ENCODE measurements at regions not wholly inside any gene's neighbourhood (a gene's known extent, or its start where the extent isn't known, plus 50 kb on each side); places are given as distances from the start of the nearest gene placed in this dataset.
"Not testable (repeated sequence)": the region's sequence is repeated elsewhere in the genome, so short reads cannot be mapped to it uniquely, and the experiment has no call there.

DNA sequence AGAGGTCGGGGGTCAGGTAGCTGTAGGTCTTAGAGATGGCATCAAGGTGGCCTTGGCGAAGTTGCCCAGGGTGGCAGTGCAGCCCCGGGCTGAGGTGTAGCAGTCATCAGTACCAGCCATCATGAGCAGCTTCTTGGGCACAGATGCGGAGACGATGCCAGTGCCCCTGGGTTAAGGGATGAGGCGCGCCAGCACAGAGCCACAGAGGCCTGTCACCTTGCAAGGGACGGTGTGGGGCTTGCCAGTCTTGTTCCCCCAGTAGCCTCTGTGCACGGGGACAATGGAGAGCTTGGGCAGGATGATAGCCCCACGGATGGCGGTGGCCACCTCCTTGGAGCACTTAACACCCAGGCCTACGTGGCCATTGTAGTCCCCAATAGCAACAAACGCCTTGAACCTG, 750.7 kb upstream of the PABPC4L start:
- Mint-ChIP-seq H3K4me3 (no peak overlapping the region), H3K4me1 (no peaks in the 10 kb centered on the region), H3K27me3 (no peaks in the 10 kb centered on the region), H3K36me3 (no peaks in the 10 kb centered on the region), H3K9me3 (peaks cover 6% of the 10 kb centered on the region), H3K27ac (no peak overlapping the region)
- DNase-seq (no peak), ATAC-seq (ENCODE audit: low read depth) (no peak)
- POLR2A ChIA-PET = no interaction called here

DNA sequence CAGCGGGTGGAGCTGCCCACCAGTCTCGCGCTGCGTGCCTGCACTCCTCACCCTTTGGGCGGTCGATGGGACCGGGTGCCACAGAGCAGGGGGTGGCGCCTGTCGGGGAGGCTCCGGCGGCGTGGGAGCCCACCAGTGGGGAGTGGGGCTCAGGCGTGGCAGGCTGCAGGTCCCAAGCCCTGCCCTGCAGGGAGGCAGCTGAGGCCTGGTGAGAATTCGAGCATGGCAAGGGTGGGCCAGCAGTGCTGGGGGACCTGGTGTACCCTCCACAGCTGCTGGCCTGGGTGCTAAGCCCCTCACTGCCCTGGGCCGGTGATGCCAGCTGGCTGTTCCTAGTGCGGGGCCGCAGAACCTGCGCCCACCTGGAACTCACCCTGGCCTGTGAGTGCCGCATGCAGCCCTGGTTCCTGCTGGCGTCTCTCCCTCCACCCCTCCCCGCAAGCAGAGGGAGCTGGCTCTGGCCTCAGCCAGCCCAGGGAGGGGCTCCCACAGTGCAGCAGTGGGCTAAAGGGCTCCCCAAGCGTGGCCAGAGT, 746.6 kb upstream of the PABPC4L start:
- DNase-seq (no peak), ATAC-seq (ENCODE audit: low read depth) (no peak)
- no peak overlapping the region for H3K27ac Mint-ChIP-seq
- H3K4me3 Mint-ChIP-seq = no peak overlapping the region
- POLR2A ChIA-PET = no interaction called here
- no peaks in the 10 kb centered on the region for H3K36me3 Mint-ChIP-seq
- no peaks in the 10 kb centered on the region for H3K4me1 Mint-ChIP-seq
- peaks cover 3% of the 10 kb centered on the region for H3K9me3 Mint-ChIP-seq
- no peaks in the 10 kb centered on the region for H3K27me3 Mint-ChIP-seq

DNA sequence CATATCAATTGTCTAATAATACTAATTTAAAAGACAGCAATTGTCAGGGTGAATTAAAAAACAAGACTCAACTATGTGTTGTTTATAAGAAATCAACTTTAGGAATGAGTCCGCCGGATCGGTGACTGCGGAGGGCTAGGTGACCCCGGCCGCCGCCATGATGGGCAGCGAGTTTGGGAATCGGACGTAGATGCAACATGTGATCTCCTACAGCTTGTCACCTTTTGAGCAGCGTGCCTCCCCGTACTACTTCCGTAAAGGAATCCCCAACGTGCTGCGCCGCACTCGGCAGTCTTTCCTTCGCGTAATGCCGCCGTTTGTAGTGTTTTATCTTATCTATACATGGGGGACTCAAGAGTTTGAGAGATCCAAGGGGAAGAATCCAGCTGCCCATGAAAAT, 742.5 kb upstream of the PABPC4L start:
- no peak overlapping the region for H3K4me3 Mint-ChIP-seq
- DNase-seq (no peak), ATAC-seq (ENCODE audit: low read depth) (no peak)
- POLR2A ChIA-PET = no interaction called here
- H3K4me1 Mint-ChIP-seq = no peaks in the 10 kb centered on the region
- H3K36me3 Mint-ChIP-seq = no peaks in the 10 kb centered on the region
- no peaks in the 10 kb centered on the region for H3K9me3 Mint-ChIP-seq
- no peaks in the 10 kb centered on the region for H3K27me3 Mint-ChIP-seq
- no peak overlapping the region for H3K27ac Mint-ChIP-seq

DNA sequence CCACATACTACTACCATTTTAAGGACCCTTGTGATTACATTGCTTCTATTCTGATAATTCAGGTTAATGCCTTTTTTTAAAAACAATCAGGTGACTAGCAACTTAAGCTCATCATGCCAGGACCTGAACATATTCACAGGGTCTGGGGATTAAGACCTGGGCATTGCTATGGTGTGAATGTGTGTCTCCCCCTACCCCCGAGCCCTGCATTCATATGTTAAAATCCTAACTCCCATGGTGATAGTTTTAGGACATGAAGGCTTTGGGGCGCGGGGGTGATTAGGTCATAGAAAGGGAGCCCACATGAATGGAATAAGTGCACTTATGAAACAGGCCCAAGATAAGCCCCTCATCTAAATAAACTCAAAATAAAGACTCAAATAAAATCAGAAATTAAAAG, 734.4 kb upstream of the PABPC4L start:
- Mint-ChIP-seq H3K27ac (no peak overlapping the region), H3K4me3 (no peak overlapping the region), H3K27me3 (no peaks in the 10 kb centered on the region), H3K4me1 (no peaks in the 10 kb centered on the region), H3K36me3 (no peaks in the 10 kb centered on the region), H3K9me3 (no peaks in the 10 kb centered on the region)
- no peak for ATAC-seq (ENCODE audit: low read depth)
- POLR2A ChIA-PET = no interaction called here
- DNase-seq = no peak

DNA sequence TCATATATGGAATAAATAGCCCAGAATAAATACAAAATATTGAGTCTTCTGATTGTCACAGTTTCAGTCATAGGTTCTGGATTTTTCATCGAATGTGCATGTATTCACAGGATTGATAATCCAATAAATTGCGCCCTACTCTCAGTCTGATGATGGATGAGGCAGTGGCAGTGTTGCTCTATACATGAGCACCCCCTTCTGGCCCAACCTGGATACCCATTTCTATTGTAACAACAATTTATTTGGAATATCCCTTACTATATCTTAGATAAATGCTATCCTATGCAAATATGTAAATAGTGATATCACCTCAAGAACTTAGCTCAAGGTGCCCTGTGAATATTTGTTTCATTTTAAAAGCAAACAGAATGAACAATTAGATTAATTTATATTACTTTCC, 733.7 kb upstream of the PABPC4L start:
- H3K27me3 Mint-ChIP-seq = no peaks in the 10 kb centered on the region
- DNase-seq = no peak
- peaks cover 2% of the 10 kb centered on the region for H3K9me3 Mint-ChIP-seq
- POLR2A ChIA-PET = no interaction called here
- ATAC-seq (ENCODE audit: low read depth) = no peak
- no peaks in the 10 kb centered on the region for H3K4me1 Mint-ChIP-seq
- no peaks in the 10 kb centered on the region for H3K36me3 Mint-ChIP-seq
- H3K4me3 Mint-ChIP-seq = no peak overlapping the region
- no peak overlapping the region for H3K27ac Mint-ChIP-seq

DNA sequence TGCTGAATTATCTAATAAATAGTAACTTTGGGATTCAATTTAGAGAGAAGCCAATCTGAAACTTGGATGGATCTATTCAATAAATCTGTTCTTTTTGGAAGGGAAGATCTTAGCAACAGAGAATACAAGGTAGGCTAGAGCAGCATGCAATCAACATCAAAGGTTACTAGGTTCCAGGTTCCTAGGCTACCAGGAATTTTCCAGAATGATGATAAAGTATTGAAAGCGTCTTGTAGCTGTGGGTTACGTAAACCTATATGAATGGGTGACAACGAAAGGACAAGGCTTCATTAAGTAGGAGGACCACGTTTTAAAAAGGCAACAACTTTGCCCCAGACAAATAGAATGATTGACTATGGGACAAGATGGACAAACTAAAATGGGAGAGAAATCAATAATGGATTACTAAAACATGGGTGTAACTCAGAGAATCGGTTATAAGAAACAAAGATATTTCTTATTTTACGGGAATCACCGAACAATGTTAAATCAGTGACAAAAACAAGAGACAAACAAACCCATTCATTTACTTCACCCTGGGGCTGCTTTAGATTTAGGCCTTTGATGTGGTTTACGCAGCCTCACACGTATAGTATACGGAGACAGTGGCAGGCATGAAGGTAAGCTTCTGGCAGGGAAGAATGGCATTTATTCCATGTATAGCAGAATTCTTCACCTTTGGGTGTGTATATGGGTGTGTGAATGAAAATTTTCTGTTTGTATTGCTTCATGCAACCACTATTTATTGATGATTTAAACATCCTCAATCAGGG, 732.6 kb upstream of the PABPC4L start:
- H3K4me1 Mint-ChIP-seq = no peaks in the 10 kb centered on the region
- no peak overlapping the region for H3K27ac Mint-ChIP-seq
- no peaks in the 10 kb centered on the region for H3K36me3 Mint-ChIP-seq
- DNase-seq = no peak
- no peaks in the 10 kb centered on the region for H3K27me3 Mint-ChIP-seq
- no peak overlapping the region for H3K4me3 Mint-ChIP-seq
- ATAC-seq (ENCODE audit: low read depth) = no peak
- POLR2A ChIA-PET = no interaction called here
- peaks cover 2% of the 10 kb centered on the region for H3K9me3 Mint-ChIP-seq

DNA sequence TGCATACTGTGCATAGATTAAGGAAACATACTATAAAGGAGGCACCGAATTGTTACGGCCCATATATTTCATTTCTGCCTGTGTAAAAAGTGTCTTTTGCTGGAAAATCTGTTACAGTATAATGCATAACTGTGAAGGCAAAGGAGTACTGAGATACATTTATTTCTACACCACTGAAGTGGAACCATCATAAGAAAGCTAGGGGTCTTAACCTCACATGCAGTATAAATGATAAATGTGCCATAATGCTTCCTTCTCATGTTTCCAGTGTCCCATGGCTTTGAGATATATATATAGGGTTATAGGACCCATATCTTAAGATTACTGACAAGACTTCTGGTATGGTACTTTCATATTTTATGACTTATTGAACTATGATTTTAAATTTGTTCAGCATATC, 713.8 kb upstream of the PABPC4L start:
- Mint-ChIP-seq H3K27ac (no peak overlapping the region), H3K36me3 (no peaks in the 10 kb centered on the region), H3K4me1 (no peaks in the 10 kb centered on the region), H3K4me3 (no peak overlapping the region), H3K9me3 (peaks cover 1% of the 10 kb centered on the region), H3K27me3 (no peaks in the 10 kb centered on the region)
- ATAC-seq (ENCODE audit: low read depth) = no peak
- POLR2A ChIA-PET = no interaction called here
- no peak for DNase-seq

DNA sequence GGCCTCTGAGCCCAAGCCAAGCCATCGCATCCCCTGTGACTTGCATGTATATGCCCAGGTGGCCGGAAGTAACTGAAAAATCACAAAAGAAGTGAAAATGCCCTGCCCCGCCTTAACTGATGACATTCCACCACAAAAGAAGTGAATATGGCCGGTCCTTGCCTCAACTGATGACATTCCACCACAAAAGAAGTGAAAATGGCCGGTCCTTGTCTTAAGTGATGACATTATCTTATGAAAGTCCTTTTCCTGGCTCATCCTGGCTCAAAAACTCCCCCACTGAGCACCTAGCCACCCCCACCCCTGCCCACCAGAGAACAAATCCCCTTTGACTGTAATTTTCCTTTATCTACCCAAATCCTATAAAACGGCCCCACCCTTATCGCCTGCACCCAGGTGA, 712.7 kb upstream of the PABPC4L start:
- H3K27me3 Mint-ChIP-seq; POLR2A ChIA-PET; H3K4me3 Mint-ChIP-seq; ATAC-seq (ENCODE audit: low read depth); H3K27ac Mint-ChIP-seq; H3K9me3 Mint-ChIP-seq; DNase-seq; H3K36me3 Mint-ChIP-seq; H3K4me1 Mint-ChIP-seq: not testable (repeated sequence)

DNA sequence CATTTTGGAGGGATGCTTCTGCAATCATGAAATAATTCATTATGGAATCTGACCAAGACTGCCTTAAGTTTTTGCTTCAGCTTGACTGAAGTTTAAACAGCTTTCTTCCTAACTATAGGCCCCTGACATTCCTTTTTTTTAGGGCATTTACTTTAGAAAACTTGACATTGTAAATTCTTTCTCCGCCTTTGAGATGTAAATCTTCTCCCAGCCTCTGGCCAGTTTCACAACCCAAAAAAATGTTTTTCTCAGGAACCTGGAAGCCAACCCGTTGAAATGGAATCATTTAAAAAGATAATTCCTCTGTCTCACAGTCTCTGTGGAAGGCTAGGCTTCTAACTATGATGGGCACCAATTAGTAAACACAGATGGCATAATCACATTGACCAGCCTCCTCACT, 710.4 kb upstream of the PABPC4L start:
- POLR2A ChIA-PET = no interaction called here
- Mint-ChIP-seq H3K4me1 (no peaks in the 10 kb centered on the region), H3K36me3 (no peaks in the 10 kb centered on the region), H3K27me3 (no peaks in the 10 kb centered on the region), H3K9me3 (no peaks in the 10 kb centered on the region), H3K27ac (no peak overlapping the region), H3K4me3 (no peak overlapping the region)
- ATAC-seq (ENCODE audit: low read depth) = no peak
- DNase-seq = no peak

DNA sequence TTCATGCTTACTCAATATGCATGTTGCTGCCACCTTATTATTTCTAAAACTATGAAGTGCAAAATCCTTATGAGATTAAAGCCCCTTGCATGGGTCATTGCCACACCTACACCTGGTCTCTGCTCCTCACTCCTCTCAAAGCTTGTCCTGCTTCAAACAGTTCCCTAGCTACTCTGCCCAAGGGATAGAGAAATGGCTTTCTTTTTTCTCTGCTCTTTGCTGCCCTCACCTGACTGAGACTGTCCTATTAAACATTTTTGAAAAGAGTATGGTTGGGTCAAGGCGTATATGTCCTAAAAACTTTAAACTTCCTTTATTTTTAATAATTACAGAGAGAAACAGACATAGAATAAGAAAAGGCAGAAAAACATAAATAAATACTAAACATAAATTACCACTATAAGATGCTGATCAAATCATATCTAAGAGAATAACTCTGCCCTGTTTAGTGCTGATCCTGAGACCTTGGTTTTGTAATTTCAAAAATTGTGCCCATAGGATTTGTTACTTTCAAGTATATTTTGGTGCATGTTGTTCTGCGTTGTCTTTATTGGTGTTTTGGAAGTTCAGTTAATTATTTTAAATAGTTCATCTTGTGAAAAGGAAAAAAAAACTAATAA, 704.9 kb upstream of the PABPC4L start:
- Mint-ChIP-seq H3K27ac (no peak overlapping the region), H3K4me3 (no peak overlapping the region), H3K4me1 (no peaks in the 10 kb centered on the region), H3K36me3 (no peaks in the 10 kb centered on the region), H3K9me3 (peaks cover 5% of the 10 kb centered on the region), H3K27me3 (no peaks in the 10 kb centered on the region)
- ATAC-seq (ENCODE audit: low read depth) (no peak), DNase-seq (no peak)
- POLR2A ChIA-PET = no interaction called here

DNA sequence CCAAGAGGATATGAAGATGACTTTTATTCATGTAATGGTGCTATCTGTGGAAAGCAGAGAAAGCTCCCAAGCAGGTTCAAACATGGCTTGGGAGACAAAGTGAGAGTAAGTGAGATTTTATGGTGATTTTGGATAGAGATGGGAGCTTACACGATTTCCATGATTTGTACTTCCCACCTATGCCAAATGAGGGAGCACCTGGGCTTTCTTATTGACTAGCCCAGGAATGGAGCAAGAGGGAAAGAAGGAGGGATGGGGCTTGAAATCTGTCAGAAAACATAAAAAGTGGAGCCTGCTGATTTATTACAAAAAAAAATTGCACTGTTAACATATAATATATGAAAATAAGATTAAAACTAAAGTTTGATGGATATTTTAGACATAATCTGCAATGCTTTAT, 703.5 kb upstream of the PABPC4L start:
- ATAC-seq (ENCODE audit: low read depth) (no peak), DNase-seq (no peak)
- H3K4me1 Mint-ChIP-seq = no peaks in the 10 kb centered on the region
- peaks cover 5% of the 10 kb centered on the region for H3K9me3 Mint-ChIP-seq
- no peak overlapping the region for H3K4me3 Mint-ChIP-seq
- no peak overlapping the region for H3K27ac Mint-ChIP-seq
- POLR2A ChIA-PET = no interaction called here
- H3K27me3 Mint-ChIP-seq = no peaks in the 10 kb centered on the region
- no peaks in the 10 kb centered on the region for H3K36me3 Mint-ChIP-seq

DNA sequence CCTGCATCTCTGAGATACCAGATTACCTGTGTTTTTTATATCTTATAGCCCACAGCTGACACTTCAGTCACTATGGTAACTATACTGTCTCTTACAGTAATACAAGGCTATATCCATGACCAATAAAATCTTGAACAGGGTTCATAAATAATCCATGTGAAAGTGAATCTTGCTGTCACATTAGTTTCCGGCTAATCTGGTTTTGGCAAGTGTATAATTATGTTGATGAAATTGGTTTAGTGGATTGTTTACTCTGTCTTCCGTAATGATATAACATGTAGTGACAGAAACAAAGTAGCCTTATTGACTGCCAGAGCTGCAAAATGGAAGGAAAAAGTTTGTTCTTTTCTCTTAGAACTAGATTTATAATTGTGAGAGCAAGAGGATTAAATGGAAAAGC, 686.6 kb upstream of the PABPC4L start:
- Mint-ChIP-seq H3K27ac (no peak overlapping the region), H3K9me3 (no peaks in the 10 kb centered on the region), H3K4me3 (no peak overlapping the region), H3K4me1 (no peaks in the 10 kb centered on the region), H3K27me3 (no peaks in the 10 kb centered on the region), H3K36me3 (no peaks in the 10 kb centered on the region)
- POLR2A ChIA-PET = no interaction called here
- no peak for ATAC-seq (ENCODE audit: low read depth)
- DNase-seq = no peak

DNA sequence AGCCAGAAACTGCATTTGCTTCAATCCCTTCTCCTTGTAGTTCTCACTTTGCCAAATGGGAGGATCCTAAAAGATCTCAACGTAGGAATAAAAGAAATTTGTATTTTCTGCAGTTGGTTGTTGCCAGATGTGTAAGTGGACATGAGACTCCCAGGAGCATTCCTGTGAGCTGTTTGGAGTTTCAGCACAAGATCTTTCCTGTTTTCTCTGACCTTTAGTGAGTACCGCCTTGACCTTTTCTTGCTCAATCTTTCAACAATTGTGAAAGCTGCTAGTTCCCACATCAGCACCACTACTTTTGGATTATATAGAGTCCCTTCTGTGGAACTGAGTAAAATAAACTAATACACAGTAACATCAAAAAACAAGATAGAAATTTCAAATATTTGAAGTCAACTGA, 683.8 kb upstream of the PABPC4L start:
- no peaks in the 10 kb centered on the region for H3K36me3 Mint-ChIP-seq
- ATAC-seq (ENCODE audit: low read depth) (no peak), DNase-seq (no peak)
- no peak overlapping the region for H3K4me3 Mint-ChIP-seq
- H3K9me3 Mint-ChIP-seq = peaks cover 1% of the 10 kb centered on the region
- no peaks in the 10 kb centered on the region for H3K27me3 Mint-ChIP-seq
- H3K27ac Mint-ChIP-seq = no peak overlapping the region
- POLR2A ChIA-PET = no interaction called here
- no peaks in the 10 kb centered on the region for H3K4me1 Mint-ChIP-seq

DNA sequence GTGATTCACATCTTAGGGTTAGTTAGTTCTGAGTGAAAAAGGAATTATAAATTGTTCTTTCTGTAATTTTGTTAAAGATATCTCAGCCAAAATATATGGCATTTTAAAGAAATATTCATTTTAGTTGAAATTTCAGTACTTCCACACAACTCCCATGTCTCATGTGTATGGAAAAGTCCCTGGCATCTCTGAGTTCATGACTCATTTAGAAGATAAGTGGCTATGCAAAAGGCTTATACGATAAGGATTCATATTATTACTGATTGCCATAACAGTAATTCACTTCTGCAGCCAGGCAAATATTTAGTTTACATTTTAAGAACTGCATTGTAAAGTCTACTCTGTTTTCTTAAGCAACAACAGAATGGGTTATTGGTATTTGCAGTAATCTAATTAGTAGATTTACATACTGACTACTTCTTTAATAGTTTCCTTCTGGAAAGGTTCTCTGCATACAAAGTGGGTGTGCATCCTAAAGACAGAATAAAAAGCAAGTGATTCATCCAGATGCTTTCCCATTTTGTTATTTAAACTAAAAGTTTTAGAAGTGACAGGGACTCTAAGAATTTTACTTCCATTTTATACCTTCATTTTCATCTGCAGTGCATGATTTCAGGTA, 682.4 kb upstream of the PABPC4L start:
- peaks cover 1% of the 10 kb centered on the region for H3K9me3 Mint-ChIP-seq
- no peaks in the 10 kb centered on the region for H3K4me1 Mint-ChIP-seq
- ATAC-seq (ENCODE audit: low read depth) (no peak), DNase-seq (no peak)
- H3K36me3 Mint-ChIP-seq = no peaks in the 10 kb centered on the region
- no peak overlapping the region for H3K4me3 Mint-ChIP-seq
- POLR2A ChIA-PET = no interaction called here
- H3K27me3 Mint-ChIP-seq = no peaks in the 10 kb centered on the region
- no peak overlapping the region for H3K27ac Mint-ChIP-seq

All from activated naive CD8-positive, alpha-beta T cell treated with anti-CD3 and anti-CD28 coated beads, Interleukin-2, amount 10 ng/mL, durations not matched to agents 7 days and 5 days (primary cell).